ENCODE measurements at regions not wholly inside any gene's neighbourhood (a gene's known extent, or its start where the extent isn't known, plus 50 kb on each side); places are given as distances from the start of the nearest gene placed in this dataset.

DNA sequence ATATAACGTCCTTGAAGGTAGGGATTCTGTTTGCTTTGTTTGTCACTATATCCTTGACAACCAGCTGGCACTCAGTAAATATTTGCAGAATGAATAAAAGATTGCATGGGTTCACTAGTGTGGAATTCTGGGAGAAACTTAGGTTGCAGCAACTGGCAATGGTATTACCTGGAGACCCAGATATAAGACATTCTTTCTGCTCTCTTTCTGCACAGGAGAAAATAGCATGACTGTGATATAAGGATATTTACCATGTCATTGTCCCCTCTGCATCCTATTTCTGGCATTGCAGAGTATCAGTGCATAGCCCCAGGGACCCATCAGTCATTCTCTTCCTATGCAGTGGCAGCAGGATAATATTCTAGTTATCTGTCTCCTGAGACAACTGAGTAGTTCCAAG, 308.9 kb upstream of the LRRC7 start:
- TF ChIP-seq TAF1 (IDR thresholded peaks at IDR 0.05; ENCODE audit: low read depth) (no peak), RAD21 (conservative IDR thresholded peaks at IDR 0.05) (peak; percentile 53), MXI1 (conservative IDR thresholded peaks at IDR 0.05; ENCODE audit: poor library complexity, severe bottlenecking) (no peak), SMC3 (conservative IDR thresholded peaks at IDR 0.05; ENCODE audit: poor library complexity) (peak; percentile 57), POLR2AphosphoS5 (IDR thresholded peaks at IDR 0.05) (peak; percentile 93), EZH2 (IDR thresholded peaks at IDR 0.05; ENCODE audit: borderline replicate concordance, insufficient read depth, low read length, poor library complexity, severe bottlenecking) (no peak), EP300 (conservative IDR thresholded peaks at IDR 0.05; ENCODE audit: poor library complexity, severe bottlenecking) (peak; percentile 98)
- TF ChIP-seq, protein P1, sequence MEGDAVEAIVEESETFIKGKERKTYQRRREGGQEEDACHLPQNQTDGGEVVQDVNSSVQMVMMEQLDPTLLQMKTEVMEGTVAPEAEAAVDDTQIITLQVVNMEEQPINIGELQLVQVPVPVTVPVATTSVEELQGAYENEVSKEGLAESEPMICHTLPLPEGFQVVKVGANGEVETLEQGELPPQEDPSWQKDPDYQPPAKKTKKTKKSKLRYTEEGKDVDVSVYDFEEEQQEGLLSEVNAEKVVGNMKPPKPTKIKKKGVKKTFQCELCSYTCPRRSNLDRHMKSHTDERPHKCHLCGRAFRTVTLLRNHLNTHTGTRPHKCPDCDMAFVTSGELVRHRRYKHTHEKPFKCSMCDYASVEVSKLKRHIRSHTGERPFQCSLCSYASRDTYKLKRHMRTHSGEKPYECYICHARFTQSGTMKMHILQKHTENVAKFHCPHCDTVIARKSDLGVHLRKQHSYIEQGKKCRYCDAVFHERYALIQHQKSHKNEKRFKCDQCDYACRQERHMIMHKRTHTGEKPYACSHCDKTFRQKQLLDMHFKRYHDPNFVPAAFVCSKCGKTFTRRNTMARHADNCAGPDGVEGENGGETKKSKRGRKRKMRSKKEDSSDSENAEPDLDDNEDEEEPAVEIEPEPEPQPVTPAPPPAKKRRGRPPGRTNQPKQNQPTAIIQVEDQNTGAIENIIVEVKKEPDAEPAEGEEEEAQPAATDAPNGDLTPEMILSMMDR (IDR thresholded peaks at IDR 0.05; ENCODE audit: poor library complexity, severe bottlenecking), result peak; percentile 24
- TF ChIP-seq, protein P2, sequence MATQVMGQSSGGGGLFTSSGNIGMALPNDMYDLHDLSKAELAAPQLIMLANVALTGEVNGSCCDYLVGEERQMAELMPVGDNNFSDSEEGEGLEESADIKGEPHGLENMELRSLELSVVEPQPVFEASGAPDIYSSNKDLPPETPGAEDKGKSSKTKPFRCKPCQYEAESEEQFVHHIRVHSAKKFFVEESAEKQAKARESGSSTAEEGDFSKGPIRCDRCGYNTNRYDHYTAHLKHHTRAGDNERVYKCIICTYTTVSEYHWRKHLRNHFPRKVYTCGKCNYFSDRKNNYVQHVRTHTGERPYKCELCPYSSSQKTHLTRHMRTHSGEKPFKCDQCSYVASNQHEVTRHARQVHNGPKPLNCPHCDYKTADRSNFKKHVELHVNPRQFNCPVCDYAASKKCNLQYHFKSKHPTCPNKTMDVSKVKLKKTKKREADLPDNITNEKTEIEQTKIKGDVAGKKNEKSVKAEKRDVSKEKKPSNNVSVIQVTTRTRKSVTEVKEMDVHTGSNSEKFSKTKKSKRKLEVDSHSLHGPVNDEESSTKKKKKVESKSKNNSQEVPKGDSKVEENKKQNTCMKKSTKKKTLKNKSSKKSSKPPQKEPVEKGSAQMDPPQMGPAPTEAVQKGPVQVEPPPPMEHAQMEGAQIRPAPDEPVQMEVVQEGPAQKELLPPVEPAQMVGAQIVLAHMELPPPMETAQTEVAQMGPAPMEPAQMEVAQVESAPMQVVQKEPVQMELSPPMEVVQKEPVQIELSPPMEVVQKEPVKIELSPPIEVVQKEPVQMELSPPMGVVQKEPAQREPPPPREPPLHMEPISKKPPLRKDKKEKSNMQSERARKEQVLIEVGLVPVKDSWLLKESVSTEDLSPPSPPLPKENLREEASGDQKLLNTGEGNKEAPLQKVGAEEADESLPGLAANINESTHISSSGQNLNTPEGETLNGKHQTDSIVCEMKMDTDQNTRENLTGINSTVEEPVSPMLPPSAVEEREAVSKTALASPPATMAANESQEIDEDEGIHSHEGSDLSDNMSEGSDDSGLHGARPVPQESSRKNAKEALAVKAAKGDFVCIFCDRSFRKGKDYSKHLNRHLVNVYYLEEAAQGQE (IDR thresholded peaks at IDR 0.05; ENCODE audit: borderline replicate concordance), result peak; percentile 90
